GM23248 (cell line): ENCODE measurements at regions not wholly inside any gene's neighbourhood (a gene's known extent, or its start where the extent isn't known, plus 50 kb on each side); places are given as distances from the start of the nearest gene placed in this dataset.

ENCODE experiments used
- EZH2 ChIP-seq: fragments of 200-600 bp; sonication (generic); IDR thresholded peaks from 2 replicates; pipeline ENCODE4 v1.6.1; 2018; ENCODE audit warnings: antibody characterized with exemption, mild to moderate bottlenecking; ENCODE audit not compliant: insufficient read depth, poor library complexity, severe bottlenecking
- EZH2phosphoT487 ChIP-seq: fragments of 200-600 bp; sonication (generic); IDR thresholded peaks from 2 replicates; pipeline ENCODE4 v1.6.1; 2018; ENCODE audit warnings: antibody characterized with exemption, moderate library complexity, mild to moderate bottlenecking, low read depth; ENCODE audit not compliant: insufficient read depth

DNA sequence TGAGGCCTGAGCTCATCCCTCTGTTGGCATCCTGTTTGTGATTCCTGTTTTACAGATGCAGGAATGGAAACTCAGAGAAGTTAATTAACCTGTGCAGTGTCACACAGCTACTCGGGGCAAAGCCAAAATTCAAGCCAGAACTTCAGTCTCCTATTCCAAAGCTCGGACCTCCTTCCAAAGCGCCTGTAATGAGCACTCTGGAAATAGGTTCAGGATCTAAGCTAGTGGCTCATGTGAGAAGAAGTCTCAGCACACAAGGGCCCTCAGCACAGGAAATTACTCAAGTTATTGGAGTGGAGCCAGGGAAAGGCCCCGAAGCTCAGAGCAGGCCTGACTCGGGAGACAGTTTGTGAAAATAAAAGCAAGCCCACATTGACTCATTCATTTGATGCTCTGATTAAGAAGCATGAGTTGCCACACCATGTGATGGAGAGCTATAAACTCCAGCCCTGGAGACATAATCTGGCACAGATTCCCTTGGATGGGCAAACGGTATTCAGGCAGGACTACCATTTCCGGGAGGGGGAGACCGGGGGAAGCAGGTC lies 50.6 kb upstream of the LYST start:
- TF ChIP-seq EZH2: no peak
- TF ChIP-seq EZH2phosphoT487: no peak
